ENCODE measurements at regions not wholly inside any gene's neighbourhood (a gene's known extent, or its start where the extent isn't known, plus 50 kb on each side); places are given as distances from the start of the nearest gene placed in this dataset.

- Mint-ChIP-seq H3K27me3 (peaks cover 10% of the 10 kb centered on the region), H3K9me3 (no peaks in the 10 kb centered on the region), H3K36me3 (ENCODE audit: low read depth) (no peaks in the 10 kb centered on the region), H3K4me1 (ENCODE audit: low read depth) (no peaks in the 10 kb centered on the region), H3K4me3 (no peak overlapping the region), H3K27ac (no peak overlapping the region)
- no peak for DNase-seq
These were observed 404.5 kb upstream of the TPM1 start for GRCh38 chr15:62637950-62638619.

GRCh38 chr15:62639432-62639831, 403.1 kb upstream of the TPM1 start:
- H3K4me1 Mint-ChIP-seq (ENCODE audit: low read depth) = no peaks in the 10 kb centered on the region
- peaks cover 10% of the 10 kb centered on the region for H3K27me3 Mint-ChIP-seq
- no peak overlapping the region for H3K4me3 Mint-ChIP-seq
- no peaks in the 10 kb centered on the region for H3K9me3 Mint-ChIP-seq
- no peaks in the 10 kb centered on the region for H3K36me3 Mint-ChIP-seq (ENCODE audit: low read depth)
- no peak overlapping the region for H3K27ac Mint-ChIP-seq
- no peak for DNase-seq

GRCh38 chr15:62639906-62640605, 402.5 kb upstream of the TPM1 start:
- no peaks in the 10 kb centered on the region for H3K9me3 Mint-ChIP-seq
- peaks cover 10% of the 10 kb centered on the region for H3K27me3 Mint-ChIP-seq
- no peaks in the 10 kb centered on the region for H3K4me1 Mint-ChIP-seq (ENCODE audit: low read depth)
- H3K27ac Mint-ChIP-seq = no peak overlapping the region
- H3K36me3 Mint-ChIP-seq (ENCODE audit: low read depth) = no peaks in the 10 kb centered on the region
- H3K4me3 Mint-ChIP-seq = no peak overlapping the region
- DNase-seq = no peak

- H3K27ac Mint-ChIP-seq = no peak overlapping the region
- H3K27me3 Mint-ChIP-seq = peaks cover 10% of the 10 kb centered on the region
- no peaks in the 10 kb centered on the region for H3K36me3 Mint-ChIP-seq (ENCODE audit: low read depth)
- DNase-seq = no peak
- H3K4me1 Mint-ChIP-seq (ENCODE audit: low read depth) = no peaks in the 10 kb centered on the region
- H3K9me3 Mint-ChIP-seq = no peaks in the 10 kb centered on the region
- no peak overlapping the region for H3K4me3 Mint-ChIP-seq
These were observed 400.7 kb upstream of the TPM1 start for GRCh38 chr15:62641825-62642224.

- H3K27ac Mint-ChIP-seq = no peak overlapping the region
- DNase-seq = no peak
- no peaks in the 10 kb centered on the region for H3K36me3 Mint-ChIP-seq (ENCODE audit: low read depth)
- H3K9me3 Mint-ChIP-seq = no peaks in the 10 kb centered on the region
- peaks cover 3% of the 10 kb centered on the region for H3K27me3 Mint-ChIP-seq
- no peak overlapping the region for H3K4me3 Mint-ChIP-seq
- no peaks in the 10 kb centered on the region for H3K4me1 Mint-ChIP-seq (ENCODE audit: low read depth)
These were observed 399.0 kb upstream of the TPM1 start for GRCh38 chr15:62643572-62643971.

- Mint-ChIP-seq H3K27ac (no peak overlapping the region), H3K4me1 (ENCODE audit: low read depth) (no peaks in the 10 kb centered on the region)
These were observed 398.2 kb upstream of the TPM1 start for GRCh38 chr15:62644216-62644888.

GRCh38 chr15:62644889-62645742, 397.4 kb upstream of the TPM1 start:
- H3K36me3 Mint-ChIP-seq (ENCODE audit: low read depth) = no peaks in the 10 kb centered on the region
- H3K27me3 Mint-ChIP-seq = peaks cover under 1% of the 10 kb centered on the region
- H3K9me3 Mint-ChIP-seq = no peaks in the 10 kb centered on the region
- no peak for DNase-seq
- no peak overlapping the region for H3K4me3 Mint-ChIP-seq
- peaks cover 5% of the 10 kb centered on the region for H3K4me1 Mint-ChIP-seq (ENCODE audit: low read depth)
- H3K27ac Mint-ChIP-seq = no peak overlapping the region

More at GRCh38 chr15:62644216-62644888, 398.2 kb upstream of the TPM1 start:
- Mint-ChIP-seq H3K36me3 (ENCODE audit: low read depth) (no peaks in the 10 kb centered on the region), H3K4me3 (no peak overlapping the region), H3K9me3 (no peaks in the 10 kb centered on the region), H3K27me3 (no peaks in the 10 kb centered on the region)
- DNase-seq = no peak

GRCh38 chr15:62647202-62647842, 395.2 kb upstream of the TPM1 start:
- no peaks in the 10 kb centered on the region for H3K36me3 Mint-ChIP-seq (ENCODE audit: low read depth)
- DNase-seq = no peak
- peaks cover 4% of the 10 kb centered on the region for H3K27me3 Mint-ChIP-seq
- H3K9me3 Mint-ChIP-seq = no peaks in the 10 kb centered on the region
- H3K4me3 Mint-ChIP-seq = no peak overlapping the region
- H3K27ac Mint-ChIP-seq = no peak overlapping the region
- peaks cover 5% of the 10 kb centered on the region for H3K4me1 Mint-ChIP-seq (ENCODE audit: low read depth)

GRCh38 chr15:62647843-62648505, 394.6 kb upstream of the TPM1 start:
- Mint-ChIP-seq H3K4me1 (ENCODE audit: low read depth) (peaks cover 5% of the 10 kb centered on the region), H3K27me3 (peaks cover 4% of the 10 kb centered on the region), H3K27ac (no peak overlapping the region), H3K4me3 (no peak overlapping the region), H3K36me3 (ENCODE audit: low read depth) (no peaks in the 10 kb centered on the region), H3K9me3 (no peaks in the 10 kb centered on the region)
- DNase-seq = no peak

- H3K27me3 Mint-ChIP-seq = peaks cover 4% of the 10 kb centered on the region
- H3K4me3 Mint-ChIP-seq = no peak overlapping the region
- no peak for DNase-seq
- no peaks in the 10 kb centered on the region for H3K9me3 Mint-ChIP-seq
- no peak overlapping the region for H3K27ac Mint-ChIP-seq
- H3K4me1 Mint-ChIP-seq (ENCODE audit: low read depth) = peaks cover 5% of the 10 kb centered on the region
- no peaks in the 10 kb centered on the region for H3K36me3 Mint-ChIP-seq (ENCODE audit: low read depth)
These were observed 393.6 kb upstream of the TPM1 start for GRCh38 chr15:62648954-62649353.

GRCh38 chr15:62649793-62650420, 392.6 kb upstream of the TPM1 start:
- no peaks in the 10 kb centered on the region for H3K36me3 Mint-ChIP-seq (ENCODE audit: low read depth)
- no peak for DNase-seq
- no peaks in the 10 kb centered on the region for H3K9me3 Mint-ChIP-seq
- H3K27me3 Mint-ChIP-seq = peaks cover 4% of the 10 kb centered on the region
- peaks cover 5% of the 10 kb centered on the region for H3K4me1 Mint-ChIP-seq (ENCODE audit: low read depth)
- no peak overlapping the region for H3K4me3 Mint-ChIP-seq
- H3K27ac Mint-ChIP-seq = no peak overlapping the region

- Mint-ChIP-seq H3K9me3 (no peaks in the 10 kb centered on the region), H3K27ac (no peak overlapping the region)
These were observed 389.4 kb upstream of the TPM1 start for GRCh38 chr15:62653122-62653521.

GRCh38 chr15:62656071-62656470, 386.5 kb upstream of the TPM1 start:
- DNase-seq = no peak
- no peaks in the 10 kb centered on the region for H3K4me1 Mint-ChIP-seq (ENCODE audit: low read depth)
- H3K9me3 Mint-ChIP-seq = no peaks in the 10 kb centered on the region
- no peaks in the 10 kb centered on the region for H3K27me3 Mint-ChIP-seq
- no peak overlapping the region for H3K27ac Mint-ChIP-seq
- H3K36me3 Mint-ChIP-seq (ENCODE audit: low read depth) = no peaks in the 10 kb centered on the region
- H3K4me3 Mint-ChIP-seq = no peak overlapping the region

More at GRCh38 chr15:62653122-62653521, 389.4 kb upstream of the TPM1 start:
- DNase-seq = no peak
- Mint-ChIP-seq H3K27me3 (peaks cover 4% of the 10 kb centered on the region), H3K4me3 (no peak overlapping the region), H3K4me1 (ENCODE audit: low read depth) (peaks cover 5% of the 10 kb centered on the region), H3K36me3 (ENCODE audit: low read depth) (no peaks in the 10 kb centered on the region)

All from activated T-cell treated with anti-CD3 and anti-CD28 coated beads, Interleukin-2, amount 50 U/mL, for 24 hours (primary cell).